Activated CD4-positive, alpha-beta memory T cell treated with anti-CD3 and anti-CD28 coated beads for 36 hours (primary cell): ENCODE measurements at regions not wholly inside any gene's neighbourhood (a gene's known extent, or its start where the extent isn't known, plus 50 kb on each side); places are given as distances from the start of the nearest gene placed in this dataset.

Source experiments
- CTCF ChIA-PET: fragments of 350-600 bp; sonication (Branson Sonifier 250); formaldehyde crosslinking; loops from one replicate; lab custom pipeline; 2021; ENCODE audit warnings: antibody characterized with exemption, inconsistent platforms; lab: Charles Lee
- POLR2A ChIA-PET: fragments of 350-600 bp; sonication (Branson Sonifier 250); formaldehyde crosslinking; loops from one replicate; lab custom pipeline; 2021; ENCODE audit warnings: antibody characterized with exemption; lab: Charles Lee
- DNase-seq: peaks from one replicate; pipeline ENCODE4 v3.0.0-alpha.2; 2020
- H3K27ac Mint-ChIP-seq: one replicate; pipeline ENCODE4 v1.8.0; 2021; ENCODE audit warnings: mixed read lengths
- H3K27me3 Mint-ChIP-seq: one replicate; pipeline ENCODE4 v1.8.0; 2021; ENCODE audit warnings: mixed read lengths
- H3K36me3 Mint-ChIP-seq: one replicate; pipeline ENCODE4 v1.8.0; 2021; ENCODE audit warnings: mixed read lengths
- H3K4me1 Mint-ChIP-seq: one replicate; pipeline ENCODE4 v1.8.0; 2021; ENCODE audit warnings: low read depth, mixed read lengths
- H3K4me3 Mint-ChIP-seq: one replicate; pipeline ENCODE4 v1.8.0; 2021; ENCODE audit warnings: mild to moderate bottlenecking, mixed read lengths
- H3K9me3 Mint-ChIP-seq: one replicate; pipeline ENCODE4 v1.8.0; 2021; ENCODE audit warnings: mixed read lengths
- intact Hi-C: fragments of 100-400 bp; cut with micrococcal nuclease; formaldehyde crosslinking; loops from one replicate; pipeline ENCODE4 v1.15.1; 2023

GRCh38 chr1:221415651-221416050, 326.2 kb downstream of the DUSP10 start:
- no peaks in the 10 kb centered on the region for H3K9me3 Mint-ChIP-seq
- CTCF ChIA-PET: no interaction called here

GRCh38 chr1:221416142-221416541, 325.7 kb downstream of the DUSP10 start:
- POLR2A ChIA-PET: no interaction called here
- H3K27me3 Mint-ChIP-seq: peaks cover 9% of the 10 kb centered on the region
- intact Hi-C loops: no loop called here
- H3K4me1 Mint-ChIP-seq: no peaks in the 10 kb centered on the region
- H3K4me3 Mint-ChIP-seq: no peak overlapping the region
- no peaks in the 10 kb centered on the region for H3K9me3 Mint-ChIP-seq
- no peak overlapping the region for H3K27ac Mint-ChIP-seq
- no peaks in the 10 kb centered on the region for H3K36me3 Mint-ChIP-seq
- CTCF ChIA-PET: no interaction called here
- DNase-seq: no peak

More at GRCh38 chr1:221415651-221416050, 326.2 kb downstream of the DUSP10 start:
- intact Hi-C loops: no loop called here
- no peaks in the 10 kb centered on the region for H3K4me1 Mint-ChIP-seq
- peaks cover 9% of the 10 kb centered on the region for H3K27me3 Mint-ChIP-seq
- no peak for DNase-seq
- no peaks in the 10 kb centered on the region for H3K36me3 Mint-ChIP-seq
- H3K4me3 Mint-ChIP-seq: no peak overlapping the region
- POLR2A ChIA-PET: no interaction called here
- H3K27ac Mint-ChIP-seq: no peak overlapping the region

GRCh38 chr1:221416723-221417122, 325.2 kb downstream of the DUSP10 start:
- Mint-ChIP-seq H3K27me3 (peaks cover 7% of the 10 kb centered on the region), H3K4me3 (no peak overlapping the region), H3K36me3 (no peaks in the 10 kb centered on the region), H3K27ac (no peak overlapping the region), H3K9me3 (no peaks in the 10 kb centered on the region), H3K4me1 (no peaks in the 10 kb centered on the region)
- no peak for DNase-seq
- intact Hi-C loops: no loop called here
- ChIA-PET POLR2A (no interaction called here), CTCF (no interaction called here)

- H3K4me3 Mint-ChIP-seq: no peak overlapping the region
- H3K36me3 Mint-ChIP-seq: no peaks in the 10 kb centered on the region
- intact Hi-C loops: no loop called here
- ChIA-PET POLR2A (no interaction called here), CTCF (no interaction called here)
- no peak overlapping the region for H3K27ac Mint-ChIP-seq
- H3K27me3 Mint-ChIP-seq: peaks cover 8% of the 10 kb centered on the region
- DNase-seq: no peak
- no peaks in the 10 kb centered on the region for H3K4me1 Mint-ChIP-seq
- no peaks in the 10 kb centered on the region for H3K9me3 Mint-ChIP-seq
Measured at GRCh38 chr1:221418346-221418745, 323.5 kb downstream of the DUSP10 start.

GRCh38 chr1:221419513-221420095, 322.3 kb downstream of the DUSP10 start:
- Mint-ChIP-seq H3K4me1 (no peaks in the 10 kb centered on the region), H3K27ac (no peak overlapping the region), H3K4me3 (no peak overlapping the region), H3K36me3 (no peaks in the 10 kb centered on the region), H3K9me3 (no peaks in the 10 kb centered on the region), H3K27me3 (peaks cover 5% of the 10 kb centered on the region)
- DNase-seq: no peak
- intact Hi-C loops: no loop called here
- POLR2A ChIA-PET: no interaction called here
- CTCF ChIA-PET: no interaction called here

- H3K4me1 Mint-ChIP-seq: no peaks in the 10 kb centered on the region
- no peaks in the 10 kb centered on the region for H3K36me3 Mint-ChIP-seq
- POLR2A ChIA-PET: no interaction called here
- intact Hi-C loops: no loop called here
- DNase-seq: no peak
- CTCF ChIA-PET: interaction anchor here (1.4 kb wide), 1 partner anchor 165 kb away, joined by 6 read pairs; no protein-coding TSS in a partner anchor
- peaks cover 18% of the 10 kb centered on the region for H3K9me3 Mint-ChIP-seq
- no peak overlapping the region for H3K27ac Mint-ChIP-seq
- peaks cover 7% of the 10 kb centered on the region for H3K27me3 Mint-ChIP-seq
- no peak overlapping the region for H3K4me3 Mint-ChIP-seq
Measured at GRCh38 chr1:221429264-221429663, 312.6 kb downstream of the DUSP10 start.

- H3K4me3 Mint-ChIP-seq: no peak overlapping the region
Measured at GRCh38 chr1:221430152-221430960, 311.5 kb downstream of the DUSP10 start.

GRCh38 chr1:221431068-221431651, 310.7 kb downstream of the DUSP10 start:
- POLR2A ChIA-PET: no interaction called here

More at GRCh38 chr1:221430152-221430960, 311.5 kb downstream of the DUSP10 start:
- CTCF ChIA-PET: interaction anchor here (1.4 kb wide), 1 partner anchor 166 kb away, joined by 6 read pairs; no protein-coding TSS in a partner anchor
- Mint-ChIP-seq H3K9me3 (peaks cover 15% of the 10 kb centered on the region), H3K4me1 (peaks cover 6% of the 10 kb centered on the region), H3K27ac (no peak overlapping the region), H3K27me3 (peaks cover 7% of the 10 kb centered on the region), H3K36me3 (no peaks in the 10 kb centered on the region)
- POLR2A ChIA-PET: no interaction called here
- DNase-seq: no peak
- intact Hi-C loops: loop anchor here (10.0 kb wide), 1 partner anchor 136 kb away; no protein-coding TSS in a partner anchor

GRCh38 chr1:221431961-221432360, 309.9 kb downstream of the DUSP10 start:
- Mint-ChIP-seq H3K27ac (no peak overlapping the region), H3K4me3 (no peak overlapping the region), H3K27me3 (peaks cover 7% of the 10 kb centered on the region), H3K9me3 (peaks cover 3% of the 10 kb centered on the region), H3K36me3 (no peaks in the 10 kb centered on the region), H3K4me1 (peaks cover 6% of the 10 kb centered on the region)
- DNase-seq: no peak
- intact Hi-C loops: loop anchor here (10.0 kb wide), 1 partner anchor 137 kb away; no protein-coding TSS in a partner anchor
- ChIA-PET POLR2A (no interaction called here), CTCF (interaction anchor here (0.8 to 2.0 kb wide), 4 partner anchors 8 to 622 kb away, joined by 3 to 12 read pairs (median 4); no protein-coding TSS in a partner anchor)

More at GRCh38 chr1:221431068-221431651, 310.7 kb downstream of the DUSP10 start:
- Mint-ChIP-seq H3K27ac (no peak overlapping the region), H3K4me1 (peaks cover 6% of the 10 kb centered on the region), H3K9me3 (peaks cover 10% of the 10 kb centered on the region), H3K4me3 (no peak overlapping the region), H3K27me3 (peaks cover 7% of the 10 kb centered on the region), H3K36me3 (no peaks in the 10 kb centered on the region)
- CTCF ChIA-PET: interaction anchor here (1.4 to 2.0 kb wide), 3 partner anchors 9 to 167 kb away, joined by 3 to 12 read pairs (median 4); no protein-coding TSS in a partner anchor
- DNase-seq: no peak
- intact Hi-C loops: loop anchor here (10.0 kb wide), 1 partner anchor 136 kb away; no protein-coding TSS in a partner anchor

GRCh38 chr1:221435504-221435904, 306.4 kb downstream of the DUSP10 start:
- DNase-seq: no peak
- intact Hi-C loops: loop anchor here (1.0 to 10.0 kb wide), 6 partner anchors 141 to 625 kb away; no protein-coding TSS in a partner anchor
- peaks cover 30% of the 10 kb centered on the region for H3K4me1 Mint-ChIP-seq
- peaks cover 6% of the 10 kb centered on the region for H3K27me3 Mint-ChIP-seq
- no peak overlapping the region for H3K27ac Mint-ChIP-seq
- H3K9me3 Mint-ChIP-seq: no peaks in the 10 kb centered on the region
- H3K36me3 Mint-ChIP-seq: no peaks in the 10 kb centered on the region
- ChIA-PET CTCF (interaction anchor here (0.6 to 3.3 kb wide), 19 partner anchors 9 to 626 kb away, joined by 3 to 59 read pairs (median 3); no protein-coding TSS in a partner anchor), POLR2A (interaction anchor here (0.5 kb wide), 1 partner anchor 202 kb away, joined by 3 read pairs; no protein-coding TSS in a partner anchor)
- no peak overlapping the region for H3K4me3 Mint-ChIP-seq

GRCh38 chr1:221437171-221437570, 304.7 kb downstream of the DUSP10 start:
- Mint-ChIP-seq H3K9me3 (no peaks in the 10 kb centered on the region), H3K27me3 (peaks cover 2% of the 10 kb centered on the region), H3K36me3 (no peaks in the 10 kb centered on the region), H3K4me3 (no peak overlapping the region), H3K4me1 (peaks cover 34% of the 10 kb centered on the region), H3K27ac (no peak overlapping the region)
- no peak for DNase-seq
- ChIA-PET CTCF (no interaction called here), POLR2A (no interaction called here)
- intact Hi-C loops: loop anchor here (5.0 to 10.0 kb wide), 3 partner anchors 142 to 370 kb away; no protein-coding TSS in a partner anchor

GRCh38 chr1:221437926-221438325, 304.0 kb downstream of the DUSP10 start:
- CTCF ChIA-PET: no interaction called here
- Mint-ChIP-seq H3K36me3 (no peaks in the 10 kb centered on the region), H3K4me3 (no peak overlapping the region), H3K27ac (no peak overlapping the region), H3K27me3 (peaks cover 2% of the 10 kb centered on the region), H3K9me3 (no peaks in the 10 kb centered on the region), H3K4me1 (peaks cover 34% of the 10 kb centered on the region)
- intact Hi-C loops: loop anchor here (2.0 to 10.0 kb wide), 5 partner anchors 143 to 559 kb away; partner anchors contain the start of gene HLX
- DNase-seq: no peak
- POLR2A ChIA-PET: no interaction called here
